IMR-90 (cell line): ENCODE measurements at regions not wholly inside any gene's neighbourhood (a gene's known extent, or its start where the extent isn't known, plus 50 kb on each side); places are given as distances from the start of the nearest gene placed in this dataset.

Experiments
- ATAC-seq: fragments of 200-7000 bp; cut with Tn5 transposase; 2 replicates; pipeline ENCODE4 v1.9.1; 2020; ENCODE audit warnings: low read depth, mild to moderate bottlenecking, moderate library complexity
- BruUV-seq: library from RNA; stranded (reverse); fragments of 400-500 nt; replicated peaks from 2 replicates; lab custom pipeline; 2021; lab: Mats Ljungman, UMichigan
- CTCF ChIA-PET: fragments of 300-600 bp; formaldehyde crosslinking; extraction: SDS; loops from one replicate; lab custom pipeline; 2021; ENCODE audit warnings: antibody characterized with exemption; lab: Yijun Ruan, JAX
- POLR2A ChIA-PET: fragments of 300-600 bp; sonication (Branson Sonifier 250); formaldehyde crosslinking; loops from one replicate; lab custom pipeline; 2022; ENCODE audit warnings: antibody characterized with exemption; ENCODE audit not compliant: unreplicated experiment; lab: Charles Lee
- DNase-seq: peaks from one replicate; pipeline ENCODE4 v3.0.0; 2013
- H2AFZ ChIP-seq: replicated peaks from 2 replicates; pipeline ENCODE3; 2013; ENCODE audit warnings: low read length, mild to moderate bottlenecking; ENCODE audit not compliant: poor library complexity
- H2AK5ac ChIP-seq: 2 replicates; pipeline ENCODE4 v1.6.1; 2013; ENCODE audit warnings: low read depth, low read length, inconsistent platforms
- H2AK9ac ChIP-seq: replicated peaks from 2 replicates; pipeline ENCODE3; 2013; ENCODE audit warnings: mild to moderate bottlenecking, low read depth, low read length, moderate library complexity; ENCODE audit not compliant: poor library complexity
- H2BK120ac ChIP-seq: 2 replicates; pipeline ENCODE4 v1.6.1; 2013; ENCODE audit warnings: low read depth, low read length, inconsistent platforms
- H2BK15ac ChIP-seq: 3 replicates; pipeline ENCODE4 v1.6.1; 2013; ENCODE audit warnings: low read depth, low read length, inconsistent platforms
- H2BK20ac ChIP-seq: 2 replicates; pipeline ENCODE4 v1.6.1; 2013; ENCODE audit warnings: low read depth, mild to moderate bottlenecking, inconsistent platforms, low read length, moderate library complexity
- H2BK5ac ChIP-seq: 2 replicates; pipeline ENCODE4 v1.6.1; 2013; ENCODE audit warnings: mild to moderate bottlenecking, low read depth, low read length, inconsistent platforms; ENCODE audit not compliant: poor library complexity, severe bottlenecking
- H3K14ac ChIP-seq: replicated peaks from 2 replicates; pipeline ENCODE4 v1.6.1; 2013; ENCODE audit warnings: low read depth, low read length, inconsistent platforms
- H3K18ac ChIP-seq: 2 replicates; pipeline ENCODE4 v1.6.1; 2013; ENCODE audit warnings: low read depth, low read length, control low read depth
- H3K23ac ChIP-seq: 2 replicates; pipeline ENCODE4 v1.6.1; 2013; ENCODE audit warnings: low read depth, low read length, inconsistent platforms
- H3K27ac ChIP-seq: 2 replicates; pipeline ENCODE4 v1.5.1; 2013; ENCODE audit warnings: mild to moderate bottlenecking, control low read depth, low read length; ENCODE audit not compliant: insufficient read depth
- H3K27me3 ChIP-seq: 2 replicates; pipeline ENCODE4 v1.6.1; 2013; ENCODE audit warnings: low read length; ENCODE audit not compliant: control insufficient read depth, insufficient read depth
- H3K36me3 ChIP-seq: 2 replicates; pipeline ENCODE4 v1.6.1; 2013; ENCODE audit warnings: low read length, mixed read lengths; ENCODE audit not compliant: control insufficient read depth, insufficient read depth
- H3K4ac ChIP-seq: 2 replicates; pipeline ENCODE4 v1.6.1; 2013; ENCODE audit warnings: low read depth, low read length, inconsistent platforms
- H3K4me1 ChIP-seq: 2 replicates; pipeline ENCODE4 v1.6.1; 2013; ENCODE audit warnings: low read length, mixed read lengths; ENCODE audit not compliant: control insufficient read depth, insufficient read depth
- H3K4me2 ChIP-seq: 2 replicates; pipeline ENCODE4 v1.6.1; 2013; ENCODE audit warnings: low read depth, mild to moderate bottlenecking, control low read depth, low read length, moderate library complexity
- H3K4me3 ChIP-seq: 2 replicates; pipeline ENCODE4 v1.5.1; 2013; ENCODE audit warnings: low read depth, mild to moderate bottlenecking, control low read depth, low read length, moderate library complexity; ENCODE audit not compliant: insufficient read depth
- H3K56ac ChIP-seq: 2 replicates; pipeline ENCODE4 v1.6.1; 2013; ENCODE audit warnings: low read length, inconsistent platforms; ENCODE audit not compliant: insufficient read depth; ENCODE audit errors: extremely low read depth
- H3K79me1 ChIP-seq, 2 experiments: 2 replicates each; pipeline ENCODE4 v1.6.1; 2013; ENCODE audit warnings: low read length in 2 of 2, inconsistent platforms in 1 of 2, low read depth in 1 of 2
- H3K9ac ChIP-seq: 2 replicates; pipeline ENCODE4 v1.6.1; 2013; ENCODE audit warnings: low read depth, low read length, control low read depth
- H3K9me1 ChIP-seq: 2 replicates; pipeline ENCODE4 v1.6.1; 2013; ENCODE audit warnings: low read length, inconsistent platforms; ENCODE audit not compliant: insufficient read depth
- H3K9me3 ChIP-seq: 2 replicates; pipeline ENCODE4 v1.6.1; 2013; ENCODE audit warnings: low read length; ENCODE audit not compliant: control insufficient read depth, insufficient read depth
- H4K20me1 ChIP-seq: 2 replicates; pipeline ENCODE4 v1.6.1; 2013; ENCODE audit warnings: low read length, inconsistent platforms; ENCODE audit not compliant: insufficient read depth
- H4K5ac ChIP-seq: 2 replicates; pipeline ENCODE4 v1.6.1; 2013; ENCODE audit warnings: mild to moderate bottlenecking, low read depth, low read length, control low read depth
- H4K8ac ChIP-seq, 2 experiments: 2 replicates each; pipeline ENCODE4 v1.6.1; 2013; ENCODE audit warnings: low read depth in 2 of 2, low read length in 2 of 2, control low read depth in 1 of 2, inconsistent platforms in 1 of 2
- H4K91ac ChIP-seq: 2 replicates; pipeline ENCODE4 v1.6.1; 2013; ENCODE audit warnings: low read depth, low read length, inconsistent platforms; ENCODE audit not compliant: insufficient read depth
- BHLHE40 ChIP-seq: fragments of 150-350 bp; IDR thresholded peaks from 2 replicates; pipeline ENCODE4 v1.6.1; 2016; ENCODE audit warnings: mild to moderate bottlenecking, low read depth, low read length
- CHD1 ChIP-seq: IDR thresholded peaks from 2 replicates; pipeline ENCODE4 v1.6.1; 2012; ENCODE audit warnings: low read depth, low read length, improper control_type of control experiment
- CTCF ChIP-seq: conservative IDR thresholded peaks from 2 replicates; pipeline ENCODE4 v1.5.1; 2012; ENCODE audit warnings: mild to moderate bottlenecking, low read depth, low read length, improper control_type of control experiment
- ELK1 ChIP-seq: fragments of 150-350 bp; IDR thresholded peaks from 2 replicates; pipeline ENCODE4 v1.6.1; 2016; ENCODE audit warnings: low read depth, mild to moderate bottlenecking, low read length, moderate library complexity, borderline replicate concordance
- FOS ChIP-seq: fragments of 150-350 bp; IDR thresholded peaks from 2 replicates; pipeline ENCODE4 v1.6.1; 2016; ENCODE audit warnings: low read depth, low read length
- MAZ ChIP-seq: IDR thresholded peaks from 2 replicates; pipeline ENCODE4 v1.6.1; 2012; ENCODE audit warnings: low read depth, mild to moderate bottlenecking, low read length, improper control_type of control experiment, moderate library complexity, borderline replicate concordance
- MXI1 ChIP-seq: IDR thresholded peaks from 2 replicates; pipeline ENCODE4 v1.6.1; 2012; ENCODE audit warnings: low read depth, mild to moderate bottlenecking, low read length, moderate library complexity, borderline replicate concordance
- NFE2L2 ChIP-seq: fragments of 150-350 bp; IDR thresholded peaks from 2 replicates; pipeline ENCODE4 v1.6.1; 2016; ENCODE audit warnings: low read depth, mild to moderate bottlenecking, low read length
- POLR2A ChIP-seq: IDR thresholded peaks from 2 replicates; pipeline ENCODE4 v1.6.1; 2012; ENCODE audit warnings: mild to moderate bottlenecking, low read depth, low read length
- RAD21 ChIP-seq: IDR thresholded peaks from 2 replicates; pipeline ENCODE4 v1.6.1; 2012; ENCODE audit warnings: low read length, improper control_type of control experiment
- RFX5 ChIP-seq: IDR thresholded peaks from 2 replicates; pipeline ENCODE4 v1.8.0; 2012; ENCODE audit warnings: low read depth, mild to moderate bottlenecking, low read length, moderate library complexity
- USF2 ChIP-seq: fragments of 150-350 bp; IDR thresholded peaks from 2 replicates; pipeline ENCODE4 v1.6.1; 2017; ENCODE audit warnings: mild to moderate bottlenecking, antibody characterized with exemption, low read length, low read depth
- WGBS, 2 experiments: methylation state at CpG; one replicate each; pipeline versions ENCODE4 v1.1.5 to v1.1.7; 2013; ENCODE audit warnings: missing lambda C conversion rate in 2 of 2; ENCODE audit not compliant: insufficient read length in 1 of 2; ENCODE audit errors: extremely low coverage in 2 of 2; 5-methylcytosine and 5-hydroxymethylcytosine counted together
- dilution Hi-C: fragments of 300-500 bp; cut with HindIII; formaldehyde crosslinking; loops from one replicate; pipeline ENCODE4 v1.14.3; 2018; ENCODE audit warnings: low sequenced_read_pairs; ENCODE audit not compliant: unreplicated experiment
- in situ Hi-C: fragments of 300-500 bp; cut with MboI; formaldehyde crosslinking; loops from 3 replicates; pipeline ENCODE4 v1.14.3; 2019; ENCODE audit warnings: low sequenced_read_pairs, inconsistent platforms, mixed read lengths
- intact Hi-C: fragments of 100-400 bp; cut with micrococcal nuclease; formaldehyde crosslinking; loops from 2 replicates; pipeline ENCODE4 v1.10.0; 2022

GRCh38 chr20:56909918-56910714 is 281.0 kb downstream of the TFAP2C start:
- H2AFZ ChIP-seq = no peak overlapping the region
- ATAC-seq = no peak
- H3K36me3 ChIP-seq = no peaks in the 10 kb centered on the region
- no peak overlapping the region for H2BK20ac ChIP-seq
- CTCF ChIA-PET = no interaction called here
- no peak overlapping the region for H3K23ac ChIP-seq
- no peak overlapping the region for H3K14ac ChIP-seq
- WGBS, 2 experiments = no CpG with 5 or more reads among the region's 16 CpGs
- no peak overlapping the region for H3K4me3 ChIP-seq
- no peak overlapping the region for H3K18ac ChIP-seq
- no peak for DNase-seq
- no peak overlapping the region for H3K9ac ChIP-seq
- no peaks in the 10 kb centered on the region for H3K79me1 ChIP-seq
- no peaks in the 10 kb centered on the region for H3K4me1 ChIP-seq
- no peaks in the 10 kb centered on the region for H3K27me3 ChIP-seq
- H3K9me1 ChIP-seq = no peaks in the 10 kb centered on the region
- POLR2A ChIA-PET = no interaction called here
- H2AK5ac ChIP-seq = no peak overlapping the region
- intact Hi-C loops (no loop called here), in situ Hi-C loops (no loop called here), dilution Hi-C loops (no loop called here)
- H4K8ac ChIP-seq = no peak overlapping the region
- no peak overlapping the region for H4K5ac ChIP-seq
- H3K56ac ChIP-seq = no peak overlapping the region
- no peak overlapping the region for H4K91ac ChIP-seq
- no peak overlapping the region for H3K27ac ChIP-seq
- H2BK120ac ChIP-seq = no peak overlapping the region
- H3K9me3 ChIP-seq = no peaks in the 10 kb centered on the region; the same call in 1 of the 2 replicates
- no TSS peak for BruUV-seq
- no peak overlapping the region for H3K4ac ChIP-seq
- no peak overlapping the region for H2BK15ac ChIP-seq
- H2BK5ac ChIP-seq = no peak overlapping the region
- TF ChIP-seq BHLHE40 (no peak), MXI1 (no peak), USF2 (no peak), CHD1 (no peak), POLR2A (no peak), CTCF (no peak), MAZ (no peak), FOS (no peak), RFX5 (no peak), NFE2L2 (no peak), ELK1 (no peak), RAD21 (no peak)
- H2AK9ac ChIP-seq = no peak overlapping the region
- no peak overlapping the region for H3K4me2 ChIP-seq
- no peaks in the 10 kb centered on the region for H4K20me1 ChIP-seq
